ENCODE measurements at regions not wholly inside any gene's neighbourhood (a gene's known extent, or its start where the extent isn't known, plus 50 kb on each side); places are given as distances from the start of the nearest gene placed in this dataset.

GRCh38 chr3:182000447-182000846 lies 288.7 kb downstream of the SOX2 start:
- DNase-seq (ENCODE audit: low read depth in 1 of 2, low spot score in 1 of 2) = no peak
- H3K27me3 ChIP-seq = no peaks in the 10 kb centered on the region

DNA sequence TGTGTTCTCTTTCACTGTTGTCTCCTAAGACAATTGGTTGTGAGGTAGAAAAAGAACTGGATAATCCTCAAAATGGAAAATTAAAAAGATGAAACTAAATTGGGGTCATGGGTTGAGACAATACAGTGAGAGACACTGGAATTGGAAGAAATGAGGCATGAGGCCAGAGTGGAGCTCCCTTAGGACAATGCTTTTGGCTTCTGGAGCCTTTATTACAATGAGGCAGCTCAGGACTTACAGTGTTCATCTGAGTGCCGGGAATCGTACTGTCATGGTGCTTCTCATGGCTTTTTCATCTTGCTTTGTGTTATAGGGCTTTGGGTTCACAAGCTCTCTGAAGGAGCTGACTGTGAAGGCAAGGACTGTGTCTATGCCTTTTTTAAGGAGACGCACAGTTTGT lies 293.5 kb downstream of the SOX2 start:
- TF ChIP-seq CTCF (IDR thresholded peaks at IDR 0.05; ENCODE audit: low read depth, low read length) = no peak
- DNase-seq (ENCODE audit: low read depth in 1 of 2, low spot score in 1 of 2) = no peak
- Histone ChIP-seq H3K4me1 (ENCODE audit: low read depth) (no peaks in the 10 kb centered on the region), H3K4me3 (no peak overlapping the region), H3K36me3 (no peaks in the 10 kb centered on the region), H3K9me3 (ENCODE audit: low read depth) (no peaks in the 10 kb centered on the region), H3K27me3 (no peaks in the 10 kb centered on the region), H3K27ac (no peak overlapping the region)

More at GRCh38 chr3:182000447-182000846, 288.7 kb downstream of the SOX2 start:
- H3K4me3 ChIP-seq = no peak overlapping the region
- no peak overlapping the region for H3K27ac ChIP-seq
- H3K9me3 ChIP-seq (ENCODE audit: low read depth) = no peaks in the 10 kb centered on the region
- H3K4me1 ChIP-seq (ENCODE audit: low read depth) = no peaks in the 10 kb centered on the region
- TF ChIP-seq CTCF (IDR thresholded peaks at IDR 0.05; ENCODE audit: low read depth, low read length) = no peak
- H3K36me3 ChIP-seq = no peaks in the 10 kb centered on the region

DNA sequence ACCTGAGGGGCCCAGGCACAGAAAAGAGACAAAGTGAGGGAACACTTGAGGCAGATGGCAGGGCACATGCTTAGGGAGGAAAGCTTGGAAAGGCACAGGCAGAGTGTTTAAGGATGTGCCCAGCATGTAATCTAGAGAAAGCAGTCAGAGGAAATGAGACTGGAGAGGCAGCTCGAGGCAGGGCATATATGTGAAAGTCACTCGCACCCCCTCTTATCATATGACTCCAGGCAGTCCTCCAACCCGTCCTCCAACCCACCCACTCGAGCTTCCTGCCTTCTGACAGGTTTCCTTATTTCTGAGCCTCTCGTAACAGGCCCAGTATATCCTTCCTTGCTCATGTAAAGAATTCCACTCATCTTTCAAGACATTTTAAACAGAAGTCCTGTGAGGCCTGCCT lies 294.0 kb downstream of the SOX2 start:
- Histone ChIP-seq H3K27me3 (no peaks in the 10 kb centered on the region), H3K4me1 (ENCODE audit: low read depth) (no peaks in the 10 kb centered on the region), H3K9me3 (ENCODE audit: low read depth) (no peaks in the 10 kb centered on the region), H3K4me3 (no peak overlapping the region), H3K36me3 (no peaks in the 10 kb centered on the region), H3K27ac (no peak overlapping the region)
- TF ChIP-seq CTCF (IDR thresholded peaks at IDR 0.05; ENCODE audit: low read depth, low read length) = no peak
- no peak for DNase-seq (ENCODE audit: low read depth in 1 of 2, low spot score in 1 of 2)

GRCh38 chr3:182006431-182006830 lies 294.7 kb downstream of the SOX2 start:
- Histone ChIP-seq H3K4me1 (ENCODE audit: low read depth) (no peaks in the 10 kb centered on the region), H3K9me3 (ENCODE audit: low read depth) (no peaks in the 10 kb centered on the region), H3K27ac (no peak overlapping the region), H3K36me3 (no peaks in the 10 kb centered on the region), H3K4me3 (no peak overlapping the region), H3K27me3 (no peaks in the 10 kb centered on the region)
- DNase-seq (ENCODE audit: low read depth in 1 of 2, low spot score in 1 of 2) = no peak
- TF ChIP-seq CTCF (IDR thresholded peaks at IDR 0.05; ENCODE audit: low read depth, low read length) = no peak

DNA sequence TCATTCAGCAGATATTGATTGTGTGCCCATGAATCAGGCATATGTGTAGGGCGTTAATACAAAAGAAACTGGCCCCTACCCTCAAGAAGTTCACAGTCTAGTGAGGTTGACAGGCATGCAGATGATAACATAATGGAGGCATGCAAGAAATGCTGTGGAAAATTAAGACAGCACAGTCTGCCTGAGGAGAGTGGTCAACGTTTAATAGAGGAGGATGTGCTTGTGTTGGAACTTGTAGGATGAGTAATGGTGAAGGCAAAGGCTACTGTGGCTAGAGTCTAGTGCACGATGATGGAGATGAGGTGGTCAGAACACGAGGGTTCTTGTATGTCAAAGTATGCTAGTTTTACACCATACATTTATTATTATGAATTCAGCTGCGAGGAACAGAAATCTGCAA lies 295.7 kb downstream of the SOX2 start:
- Histone ChIP-seq H3K4me3 (no peak overlapping the region), H3K4me1 (ENCODE audit: low read depth) (no peaks in the 10 kb centered on the region), H3K27me3 (no peaks in the 10 kb centered on the region), H3K27ac (no peak overlapping the region), H3K36me3 (no peaks in the 10 kb centered on the region), H3K9me3 (ENCODE audit: low read depth) (no peaks in the 10 kb centered on the region)
- no peak for TF ChIP-seq CTCF (IDR thresholded peaks at IDR 0.05; ENCODE audit: low read depth, low read length)
- DNase-seq (ENCODE audit: low read depth in 1 of 2, low spot score in 1 of 2) = no peak

GRCh38 chr3:182018361-182018760 lies 306.6 kb downstream of the SOX2 start:
- no peak overlapping the region for H3K4me3 ChIP-seq
- no peaks in the 10 kb centered on the region for H3K27me3 ChIP-seq
- H3K9me3 ChIP-seq (ENCODE audit: low read depth) = no peaks in the 10 kb centered on the region
- H3K4me1 ChIP-seq (ENCODE audit: low read depth) = no peaks in the 10 kb centered on the region
- no peak for DNase-seq (ENCODE audit: low read depth in 1 of 2, low spot score in 1 of 2)
- no peaks in the 10 kb centered on the region for H3K36me3 ChIP-seq
- no peak for TF ChIP-seq CTCF (IDR thresholded peaks at IDR 0.05; ENCODE audit: low read depth, low read length)
- no peak overlapping the region for H3K27ac ChIP-seq
